GM23248 (cell line): ENCODE measurements at regions not wholly inside any gene's neighbourhood (a gene's known extent, or its start where the extent isn't known, plus 50 kb on each side); places are given as distances from the start of the nearest gene placed in this dataset.

Source experiments
- DNase-seq: peaks from one replicate; pipeline ENCODE4 v3.0.0-alpha.2; 2015
- H2AFZ ChIP-seq: fragments of 200-600 bp; sonication (generic); 2 replicates; pipeline ENCODE4 v1.6.1; 2016; ENCODE audit warnings: antibody characterized with exemption
- H3F3A ChIP-seq: fragments of 200-600 bp; sonication (generic); 2 replicates; pipeline ENCODE4 v1.6.1; 2016; ENCODE audit warnings: mild to moderate bottlenecking, antibody characterized with exemption, mixed run types; ENCODE audit not compliant: insufficient read depth
- H3K27ac ChIP-seq: fragments of 200-600 bp; sonication (generic); 2 replicates; pipeline ENCODE4 v1.5.1; 2016; ENCODE audit warnings: mild to moderate bottlenecking
- H3K27me3 ChIP-seq: fragments of 200-600 bp; sonication (generic); replicated peaks from 2 replicates; pipeline ENCODE4 v1.6.1; 2016; ENCODE audit warnings: mild to moderate bottlenecking; ENCODE audit not compliant: insufficient read depth
- H3K36me3 ChIP-seq: fragments of 200-600 bp; sonication (generic); 2 replicates; pipeline ENCODE4 v1.6.1; 2016; ENCODE audit warnings: low read depth, mild to moderate bottlenecking
- H3K4me1 ChIP-seq: fragments of 200-600 bp; sonication (generic); 2 replicates; pipeline ENCODE4 v1.6.1; 2016; ENCODE audit warnings: mild to moderate bottlenecking; ENCODE audit not compliant: insufficient read depth
- H3K4me2 ChIP-seq: fragments of 200-600 bp; sonication (generic); one replicate; pipeline ENCODE4 v1.6.1; 2016; ENCODE audit warnings: mild to moderate bottlenecking; ENCODE audit not compliant: unreplicated experiment
- H3K4me3 ChIP-seq: fragments of 200-600 bp; sonication (generic); 2 replicates; pipeline ENCODE4 v1.5.1; 2016; ENCODE audit warnings: mild to moderate bottlenecking
- H3K79me2 ChIP-seq: fragments of 200-600 bp; sonication (generic); 2 replicates; pipeline ENCODE4 v1.6.1; 2016; ENCODE audit warnings: mild to moderate bottlenecking; ENCODE audit not compliant: insufficient read depth
- H3K9ac ChIP-seq: fragments of 200-600 bp; sonication (generic); 2 replicates; pipeline ENCODE4 v1.6.1; 2016; ENCODE audit warnings: mild to moderate bottlenecking
- H3K9me2 ChIP-seq: fragments of 200-600 bp; sonication (generic); 2 replicates; pipeline ENCODE4 v1.6.1; 2016; ENCODE audit warnings: mixed run types, mild to moderate bottlenecking, moderate library complexity; ENCODE audit not compliant: insufficient read depth
- H3K9me3 ChIP-seq: fragments of 200-600 bp; sonication (generic); one replicate; pipeline ENCODE4 v1.6.1; 2017; ENCODE audit warnings: low read depth
- H4K20me1 ChIP-seq: fragments of 200-600 bp; sonication (generic); 2 replicates; pipeline ENCODE4 v1.6.0; 2016; ENCODE audit not compliant: insufficient read depth
- EZH2 ChIP-seq: fragments of 200-600 bp; sonication (generic); IDR thresholded peaks from 2 replicates; pipeline ENCODE4 v1.6.1; 2018; ENCODE audit warnings: antibody characterized with exemption, mild to moderate bottlenecking; ENCODE audit not compliant: insufficient read depth, poor library complexity, severe bottlenecking
- EZH2phosphoT487 ChIP-seq: fragments of 200-600 bp; sonication (generic); IDR thresholded peaks from 2 replicates; pipeline ENCODE4 v1.6.1; 2018; ENCODE audit warnings: antibody characterized with exemption, moderate library complexity, mild to moderate bottlenecking, low read depth; ENCODE audit not compliant: insufficient read depth
- WGBS, 2 experiments: methylation state at CpG; one replicate each; pipeline ENCODE4 v1.1.6; 2015 to 2017; ENCODE audit warnings: low lambda C conversion rate in 2 of 2, low coverage in 1 of 2; ENCODE audit errors: missing lambda C conversion rate in 2 of 2; 5-methylcytosine and 5-hydroxymethylcytosine counted together
- in situ Hi-C: fragments of 300-500 bp; cut with MboI; formaldehyde crosslinking; loops from 2 replicates; pipeline ENCODE4 v1.15.0; 2020

DNA sequence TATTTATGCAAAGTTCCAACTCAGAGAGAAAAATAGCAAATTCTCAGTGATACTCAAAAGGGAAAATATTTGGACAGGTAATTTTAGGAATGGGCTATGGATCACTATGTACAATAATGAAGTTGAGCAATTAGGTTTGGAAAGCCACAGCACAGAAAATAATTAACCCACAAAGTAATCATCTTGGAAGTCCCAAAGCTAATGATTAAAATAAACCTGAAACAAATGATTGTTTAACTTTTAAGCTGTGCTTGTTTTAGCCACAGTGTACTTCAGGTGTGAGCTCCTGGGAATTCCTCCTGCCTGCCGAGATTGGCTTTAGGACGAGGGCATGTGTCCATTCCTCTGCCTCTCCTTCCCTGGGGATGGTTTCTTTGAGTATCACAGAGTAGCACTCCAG is 403.9 kb downstream of the ZSWIM6 start:
- no peak overlapping the region for H3K27ac ChIP-seq
- H3K9me3 ChIP-seq, result no peaks in the 10 kb centered on the region
- no peaks in the 10 kb centered on the region for H3K79me2 ChIP-seq
- H3K4me3 ChIP-seq, result no peak overlapping the region
- DNase-seq, result no peak
- TF ChIP-seq EZH2 (no peak), EZH2phosphoT487 (no peak)
- no peaks in the 10 kb centered on the region for H3F3A ChIP-seq
- in situ Hi-C loops, result no loop called here
- no peaks in the 10 kb centered on the region for H3K36me3 ChIP-seq
- peaks cover 7% of the 10 kb centered on the region; the same call in 1 of the 2 replicates for H3K4me1 ChIP-seq
- H3K4me2 ChIP-seq, result no peak overlapping the region
- no peaks in the 10 kb centered on the region for H4K20me1 ChIP-seq
- H3K9ac ChIP-seq, result no peak overlapping the region
- H3K27me3 ChIP-seq, result peaks cover 12% of the 10 kb centered on the region
- WGBS, 2 experiments, result 43 to 48% methylated on average over 2 of the region's 2 CpGs
- no peak overlapping the region for H2AFZ ChIP-seq
- no peaks in the 10 kb centered on the region for H3K9me2 ChIP-seq

DNA sequence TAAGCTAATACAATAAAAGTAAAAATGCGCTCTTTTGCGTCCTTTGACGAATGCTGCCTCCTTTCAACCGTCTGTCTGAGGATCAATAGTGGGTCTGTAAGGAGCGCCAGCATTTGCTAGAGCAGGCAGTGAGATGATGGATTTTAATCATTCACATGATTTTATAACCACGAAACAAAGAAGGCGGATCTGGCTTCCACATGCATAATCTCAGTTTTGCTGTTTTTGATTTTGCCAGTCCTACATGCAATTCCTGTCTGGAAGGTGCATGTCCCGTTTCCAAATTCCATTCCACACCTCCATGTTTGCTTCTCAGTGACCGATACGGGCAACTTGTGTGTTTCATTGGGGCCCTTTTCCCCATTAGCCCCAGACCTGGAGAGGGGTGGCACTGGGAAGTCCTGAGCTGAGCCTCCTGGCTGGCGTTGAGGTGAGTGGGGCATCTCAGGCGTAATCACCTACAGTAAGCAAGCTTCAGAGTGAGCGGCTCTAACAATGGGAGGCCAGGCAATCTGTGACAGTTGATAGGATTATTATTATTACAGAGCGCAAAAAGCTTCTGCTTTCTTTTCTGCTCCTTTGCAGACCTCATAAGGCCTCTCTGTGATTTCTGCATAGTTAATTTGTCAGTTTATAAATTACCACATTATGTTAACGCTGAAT is 405.4 kb downstream of the ZSWIM6 start:
- H3K4me3 ChIP-seq, result no peak overlapping the region
- WGBS, 2 experiments, result 22 to 23% methylated on average over 15 of the region's 15 CpGs
- no peak for DNase-seq
- H2AFZ ChIP-seq, result no peak overlapping the region
- no peak overlapping the region for H3K9ac ChIP-seq
- H3K9me2 ChIP-seq, result no peaks in the 10 kb centered on the region
- H3K27me3 ChIP-seq, result peaks cover 11% of the 10 kb centered on the region
- no peaks in the 10 kb centered on the region for H3K36me3 ChIP-seq
- no peaks in the 10 kb centered on the region for H4K20me1 ChIP-seq
- H3K27ac ChIP-seq, result no peak overlapping the region
- in situ Hi-C loops, result no loop called here
- no peak overlapping the region for H3K4me2 ChIP-seq
- H3F3A ChIP-seq, result no peaks in the 10 kb centered on the region
- peaks cover 7% of the 10 kb centered on the region; the same call in 1 of the 2 replicates for H3K4me1 ChIP-seq
- no peak for TF ChIP-seq EZH2
- TF ChIP-seq EZH2phosphoT487, result no peak
- H3K9me3 ChIP-seq, result no peaks in the 10 kb centered on the region
- no peaks in the 10 kb centered on the region for H3K79me2 ChIP-seq

DNA sequence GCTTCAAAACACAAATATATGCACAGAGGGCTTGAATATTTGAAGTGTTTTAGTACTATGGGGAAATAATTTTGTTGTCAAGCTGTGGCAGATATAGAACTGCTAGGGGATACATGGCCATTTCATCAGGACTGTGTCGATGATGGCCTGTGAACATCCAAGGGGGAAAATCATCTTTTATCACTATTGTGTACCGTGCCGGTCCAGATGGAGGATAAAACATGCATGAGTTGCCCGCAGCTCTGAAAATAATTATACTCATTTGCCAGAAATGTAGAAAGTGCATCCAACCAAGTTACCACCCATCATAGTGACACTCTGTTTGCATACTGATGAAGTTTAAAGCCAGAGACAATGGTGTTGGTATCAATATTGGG is 405.9 kb downstream of the ZSWIM6 start:
- H3K4me1 ChIP-seq, result peaks cover 7% of the 10 kb centered on the region; the same call in 1 of the 2 replicates
- no peaks in the 10 kb centered on the region for H3K79me2 ChIP-seq
- DNase-seq, result no peak
- TF ChIP-seq EZH2phosphoT487, result no peak
- no peak for TF ChIP-seq EZH2
- H3F3A ChIP-seq, result no peaks in the 10 kb centered on the region
- H3K9me2 ChIP-seq, result no peaks in the 10 kb centered on the region
- no peaks in the 10 kb centered on the region for H3K9me3 ChIP-seq
- no peaks in the 10 kb centered on the region for H3K36me3 ChIP-seq
- no peak overlapping the region for H3K4me2 ChIP-seq
- no peaks in the 10 kb centered on the region for H4K20me1 ChIP-seq
- WGBS, 2 experiments, result 0 to 2% methylated on average over 4 of the region's 4 CpGs
- H3K27ac ChIP-seq, result no peak overlapping the region
- no peak overlapping the region for H3K9ac ChIP-seq
- no peak overlapping the region for H3K4me3 ChIP-seq
- in situ Hi-C loops, result no loop called here
- no peak overlapping the region for H2AFZ ChIP-seq
- H3K27me3 ChIP-seq, result peaks cover 11% of the 10 kb centered on the region

DNA sequence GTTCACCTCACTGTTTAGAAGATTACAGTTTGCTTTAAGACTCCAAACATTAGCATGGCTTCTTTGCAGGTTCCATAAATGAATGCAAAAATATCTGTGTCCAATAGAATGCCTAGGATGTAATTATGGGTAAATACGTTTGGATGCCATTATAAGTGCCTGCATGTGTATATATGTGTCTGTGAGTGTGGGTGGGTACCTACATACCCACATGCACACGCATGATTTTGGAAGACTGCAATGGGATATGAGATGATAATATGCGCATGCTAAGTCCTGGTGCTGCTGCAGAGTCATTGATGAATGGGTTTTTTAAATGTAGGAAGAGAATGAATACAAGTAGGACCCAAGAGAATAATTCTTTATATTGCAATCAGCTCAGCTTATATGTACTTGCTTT is 406.4 kb downstream of the ZSWIM6 start:
- Histone ChIP-seq H3K79me2 (no peaks in the 10 kb centered on the region), H3K9ac (no peak overlapping the region), H3K9me2 (no peaks in the 10 kb centered on the region), H3K27me3 (peaks cover 11% of the 10 kb centered on the region), H3K4me1 (peaks cover 7% of the 10 kb centered on the region; the same call in 1 of the 2 replicates), H3K27ac (no peak overlapping the region), H3K4me2 (no peak overlapping the region), H3K36me3 (no peaks in the 10 kb centered on the region), H3F3A (no peaks in the 10 kb centered on the region), H3K4me3 (no peak overlapping the region), H4K20me1 (no peaks in the 10 kb centered on the region), H3K9me3 (no peaks in the 10 kb centered on the region), H2AFZ (no peak overlapping the region)
- in situ Hi-C loops, result no loop called here
- no peak for DNase-seq
- WGBS, 2 experiments, result 40 to 42% methylated on average over 3 of the region's 3 CpGs
- TF ChIP-seq EZH2phosphoT487, result no peak
- no peak for TF ChIP-seq EZH2
